ENCODE measurements at regions not wholly inside any gene's neighbourhood (a gene's known extent, or its start where the extent isn't known, plus 50 kb on each side); places are given as distances from the start of the nearest gene placed in this dataset.
A peak's percentile ranks its signal among the peaks of the same experiment; 100 is the strongest.

DNA sequence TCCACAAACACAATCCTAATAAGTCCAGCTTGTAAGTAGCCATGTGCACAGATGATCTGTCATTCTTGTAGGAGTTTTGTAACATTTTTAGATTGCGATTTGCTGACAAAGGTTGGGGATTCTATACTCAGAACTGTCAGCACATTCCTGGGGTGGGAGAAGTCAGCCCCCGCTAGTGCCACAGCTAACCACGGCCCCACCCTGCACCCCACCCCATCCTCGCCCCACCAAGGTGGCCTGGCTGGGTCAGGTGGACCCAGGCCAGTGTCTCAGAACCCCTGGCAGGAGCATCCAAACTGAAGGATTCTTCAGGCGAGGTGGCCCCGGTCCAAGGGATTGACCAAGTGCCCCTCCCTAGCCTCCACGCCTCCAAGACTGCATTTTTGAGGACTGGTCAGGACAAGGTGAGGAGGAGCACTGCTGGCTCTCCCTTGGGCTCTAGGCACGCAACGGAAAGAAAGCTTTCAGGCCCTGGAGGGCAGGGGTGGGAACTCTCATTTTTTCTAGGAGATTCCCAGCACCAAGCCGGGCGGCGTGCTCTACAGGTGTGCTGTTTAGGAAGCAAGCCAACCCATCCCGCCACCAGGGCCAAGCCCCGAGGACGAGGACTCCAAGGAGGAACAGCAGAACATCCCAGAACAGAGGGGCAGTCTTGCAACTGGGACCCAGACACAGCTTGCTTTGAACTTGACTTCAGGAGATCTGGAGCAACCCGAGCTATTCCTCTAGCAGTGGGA lies 172.8 kb downstream of the BCL11B start:
- Histone ChIP-seq H3K27ac (ENCODE audit: low read depth in 1 of 2, low read length in 1 of 2) (no peak overlapping the region), H3K27me3 (ENCODE audit: control insufficient read depth in 3 of 3, insufficient read depth in 3 of 3, low read length in 2 of 3) (no peaks in the 10 kb centered on the region), H3K4me1 (ENCODE audit: control insufficient read depth in 5 of 5, insufficient read depth in 5 of 5, low read length in 5 of 5) (peaks cover 0 to 9% (median 0%) of the 10 kb centered on the region in 5 donors), H3K9me3 (ENCODE audit: control insufficient read depth in 4 of 4, insufficient read depth in 3 of 4, low read length in 3 of 4) (peaks cover 0 to 3% (median 0%) of the 10 kb centered on the region in 4 donors), H3K4me3 (no peak overlapping the region), H3K9ac (ENCODE audit: insufficient read depth in 1 of 2, low read length in 2 of 2) (no peak overlapping the region), H3K36me3 (ENCODE audit: control insufficient read depth in 4 of 4, insufficient read depth in 4 of 4, low read length in 4 of 4) (no peaks in the 10 kb centered on the region)
- TF ChIP-seq, protein P1, sequence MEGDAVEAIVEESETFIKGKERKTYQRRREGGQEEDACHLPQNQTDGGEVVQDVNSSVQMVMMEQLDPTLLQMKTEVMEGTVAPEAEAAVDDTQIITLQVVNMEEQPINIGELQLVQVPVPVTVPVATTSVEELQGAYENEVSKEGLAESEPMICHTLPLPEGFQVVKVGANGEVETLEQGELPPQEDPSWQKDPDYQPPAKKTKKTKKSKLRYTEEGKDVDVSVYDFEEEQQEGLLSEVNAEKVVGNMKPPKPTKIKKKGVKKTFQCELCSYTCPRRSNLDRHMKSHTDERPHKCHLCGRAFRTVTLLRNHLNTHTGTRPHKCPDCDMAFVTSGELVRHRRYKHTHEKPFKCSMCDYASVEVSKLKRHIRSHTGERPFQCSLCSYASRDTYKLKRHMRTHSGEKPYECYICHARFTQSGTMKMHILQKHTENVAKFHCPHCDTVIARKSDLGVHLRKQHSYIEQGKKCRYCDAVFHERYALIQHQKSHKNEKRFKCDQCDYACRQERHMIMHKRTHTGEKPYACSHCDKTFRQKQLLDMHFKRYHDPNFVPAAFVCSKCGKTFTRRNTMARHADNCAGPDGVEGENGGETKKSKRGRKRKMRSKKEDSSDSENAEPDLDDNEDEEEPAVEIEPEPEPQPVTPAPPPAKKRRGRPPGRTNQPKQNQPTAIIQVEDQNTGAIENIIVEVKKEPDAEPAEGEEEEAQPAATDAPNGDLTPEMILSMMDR (IDR thresholded peaks at IDR 0.05; ENCODE audit: control extremely low read depth, extremely low read depth): no peak
- WGBS, 2 donors: 64 to 82% methylated on average over 16 of the region's 16 CpGs
- no peak for DNase-seq
- ATAC-seq (ENCODE audit: insufficient read depth, low FRiP score): no peak

- ATAC-seq (ENCODE audit: insufficient read depth, low FRiP score) (no peak), DNase-seq (no peak)
- Histone ChIP-seq H3K4me1 (ENCODE audit: control insufficient read depth in 5 of 5, insufficient read depth in 5 of 5, low read length in 5 of 5) (peaks cover 0 to 9% (median 0%) of the 10 kb centered on the region in 5 donors), H3K27me3 (ENCODE audit: control insufficient read depth in 3 of 3, insufficient read depth in 3 of 3, low read length in 2 of 3) (no peaks in the 10 kb centered on the region), H3K36me3 (ENCODE audit: control insufficient read depth in 4 of 4, insufficient read depth in 4 of 4, low read length in 4 of 4) (no peaks in the 10 kb centered on the region), H3K9ac (ENCODE audit: insufficient read depth in 1 of 2, low read length in 2 of 2) (no peak overlapping the region), H3K4me3 (no peak overlapping the region), H3K27ac (ENCODE audit: low read depth in 1 of 2, low read length in 1 of 2) (no peak overlapping the region), H3K9me3 (ENCODE audit: control insufficient read depth in 4 of 4, insufficient read depth in 3 of 4, low read length in 3 of 4) (peaks cover 0 to 6% (median 0%) of the 10 kb centered on the region in 4 donors)
- WGBS, 2 donors: 75 to 79% methylated on average over 10 of the region's 10 CpGs
- TF ChIP-seq, protein P1 (IDR thresholded peaks at IDR 0.05; ENCODE audit: control extremely low read depth, extremely low read depth): no peak
These were observed 171.3 kb downstream of the BCL11B start for GRCh38 chr14:99100497-99101270.

DNA sequence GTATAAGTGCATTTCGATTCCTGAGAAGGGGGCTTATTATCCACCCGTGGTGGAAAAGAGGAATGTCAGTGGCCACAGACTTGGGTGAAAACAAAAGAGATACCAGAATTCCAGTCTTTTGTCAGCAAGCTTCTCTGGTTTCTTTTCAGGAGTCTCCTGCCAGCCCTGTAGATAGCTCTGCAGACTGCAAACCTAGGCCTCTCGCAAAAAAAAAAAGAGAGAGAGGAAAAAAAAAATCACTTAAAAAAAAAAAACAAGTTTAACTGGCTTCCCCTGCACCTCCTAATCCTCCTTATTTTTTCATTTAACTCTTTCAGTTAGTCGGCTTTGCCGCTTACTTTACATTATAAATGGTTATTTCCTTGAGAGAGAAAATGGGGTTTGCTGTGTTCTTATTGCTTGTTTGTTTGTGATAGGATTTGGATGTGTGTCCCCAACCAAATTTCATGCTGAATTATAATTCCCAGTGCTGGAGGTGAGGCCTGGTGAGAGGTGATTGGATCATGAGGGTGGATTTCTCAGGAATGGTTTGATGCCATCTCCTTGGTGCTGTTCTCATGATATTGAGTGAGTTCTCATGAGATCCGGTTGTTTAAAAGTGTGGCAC lies 170.0 kb downstream of the BCL11B start:
- ATAC-seq (ENCODE audit: insufficient read depth, low FRiP score): no peak
- Histone ChIP-seq H3K9me3 (ENCODE audit: control insufficient read depth in 4 of 4, insufficient read depth in 3 of 4, low read length in 3 of 4) (peaks cover 0 to 6% (median 0%) of the 10 kb centered on the region in 4 donors), H3K27ac (ENCODE audit: low read depth in 1 of 2, low read length in 1 of 2) (no peak overlapping the region), H3K9ac (ENCODE audit: insufficient read depth in 1 of 2, low read length in 2 of 2) (no peak overlapping the region), H3K27me3 (ENCODE audit: control insufficient read depth in 3 of 3, insufficient read depth in 3 of 3, low read length in 2 of 3) (no peaks in the 10 kb centered on the region), H3K36me3 (ENCODE audit: control insufficient read depth in 4 of 4, insufficient read depth in 4 of 4, low read length in 4 of 4) (no peaks in the 10 kb centered on the region), H3K4me3 (no peak overlapping the region), H3K4me1 (ENCODE audit: control insufficient read depth in 5 of 5, insufficient read depth in 5 of 5, low read length in 5 of 5) (peaks cover 0 to 9% (median 0%) of the 10 kb centered on the region in 5 donors)
- whole genome bisulfite sequencing, 2 donors: 54 to 72% methylated on average over 6 of the region's 6 CpGs
- TF ChIP-seq, protein P1 (IDR thresholded peaks at IDR 0.05; ENCODE audit: control extremely low read depth, extremely low read depth): no peak
- peak in 2 of 3 donors; percentile 23 to 51 for DNase-seq

Measured in lung (tissue), 11 donors.